HG02759 (cell line): ENCODE measurements at regions not wholly inside any gene's neighbourhood (a gene's known extent, or its start where the extent isn't known, plus 50 kb on each side); places are given as distances from the start of the nearest gene placed in this dataset.
"Not testable (repeated sequence)": the region's sequence is repeated elsewhere in the genome, so short reads cannot be mapped to it uniquely, and the experiment has no call there.

ENCODE experiments used
- ATAC-seq: cut with Tn5 transposase; IDR thresholded peaks from one replicate; pipeline ENCODE4 v1.9.1; 2021; ENCODE audit warnings: mild to moderate bottlenecking, moderate library complexity; ENCODE audit not compliant: unreplicated experiment

DNA sequence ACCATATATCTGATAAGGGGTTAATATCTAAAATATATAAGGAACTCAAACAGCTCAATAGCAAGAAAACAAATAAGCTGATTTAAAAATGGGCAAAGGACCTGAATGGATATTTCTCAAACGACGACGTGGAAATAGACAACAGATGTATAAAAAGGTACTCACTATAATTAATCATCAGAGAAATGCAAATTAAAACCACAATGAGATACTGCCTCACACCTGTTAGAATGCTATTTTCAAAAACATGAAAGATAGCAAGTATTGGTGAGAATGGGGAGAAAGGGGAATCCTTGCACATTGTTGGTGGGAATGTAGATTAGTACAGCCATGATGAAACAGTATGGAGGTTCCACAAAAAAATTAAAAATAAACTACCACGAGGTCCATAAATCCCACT, 163.2 kb downstream of the DKK1 start:
- ATAC-seq = no peak

DNA sequence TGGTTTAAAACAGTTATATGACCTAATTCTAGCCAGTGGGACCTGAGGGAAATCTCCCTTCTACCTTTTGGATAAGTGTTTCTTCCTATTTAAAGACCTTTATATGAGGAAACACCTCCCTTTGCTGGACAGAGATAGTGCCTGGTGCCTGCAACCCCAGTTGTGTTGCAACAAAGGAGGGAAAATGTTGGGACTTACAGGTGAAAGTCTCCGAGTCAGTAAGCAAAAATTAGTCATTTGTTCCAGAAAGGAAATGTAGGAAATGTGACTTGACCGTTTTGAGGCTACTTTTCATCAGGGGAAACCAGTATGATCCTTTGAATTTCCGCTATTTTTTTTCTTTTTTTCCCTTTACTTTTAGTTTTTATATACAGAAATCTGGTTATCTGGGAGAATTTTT, 165.5 kb downstream of the DKK1 start:
- no peak for ATAC-seq

DNA sequence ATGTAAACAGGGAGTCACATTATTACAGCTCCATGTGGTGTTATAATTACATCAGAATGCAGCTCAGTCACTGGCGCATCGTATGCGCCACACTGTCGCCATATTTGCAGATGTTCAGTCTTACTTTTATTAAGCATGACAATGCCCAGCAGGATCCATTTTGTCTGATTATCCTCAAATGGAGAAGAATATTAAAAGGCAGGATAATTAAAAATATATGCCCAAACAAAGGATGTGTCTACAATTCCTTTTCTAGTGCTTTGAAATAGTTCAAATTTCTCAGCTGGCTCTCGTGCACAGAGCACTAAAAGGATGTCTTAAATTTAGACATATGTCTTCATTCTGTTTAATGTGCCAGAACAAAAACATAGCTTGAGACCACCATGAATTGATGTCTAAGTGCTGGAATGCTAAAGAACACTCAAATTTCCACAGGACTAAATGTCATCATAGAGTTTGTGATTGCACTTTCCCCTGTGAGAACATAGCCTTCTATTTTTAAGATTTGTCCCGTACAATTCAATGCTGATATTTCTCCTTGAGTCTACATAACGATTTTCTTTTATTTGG, 168.0 kb downstream of the DKK1 start:
- no peak for ATAC-seq

DNA sequence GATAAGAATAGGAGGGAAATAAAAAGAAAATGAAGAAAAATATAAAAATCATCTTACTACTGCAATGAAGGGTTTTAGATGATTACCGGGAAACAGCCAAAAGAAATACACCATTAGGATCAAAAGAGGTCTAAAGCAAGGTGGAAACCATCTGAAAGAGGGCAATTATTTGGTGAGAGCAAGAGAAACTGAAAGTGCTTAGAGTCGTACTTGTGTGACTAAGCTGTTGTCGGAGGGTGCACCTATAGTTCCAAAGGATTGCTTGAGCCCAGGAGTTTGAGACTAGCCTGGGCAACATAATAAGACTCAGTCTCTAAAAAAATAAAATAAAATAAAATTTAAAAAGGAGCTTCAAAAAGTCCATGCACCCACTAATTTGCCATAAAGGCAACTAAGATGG, 169.5 kb downstream of the DKK1 start:
- peak; percentile 67 for ATAC-seq

DNA sequence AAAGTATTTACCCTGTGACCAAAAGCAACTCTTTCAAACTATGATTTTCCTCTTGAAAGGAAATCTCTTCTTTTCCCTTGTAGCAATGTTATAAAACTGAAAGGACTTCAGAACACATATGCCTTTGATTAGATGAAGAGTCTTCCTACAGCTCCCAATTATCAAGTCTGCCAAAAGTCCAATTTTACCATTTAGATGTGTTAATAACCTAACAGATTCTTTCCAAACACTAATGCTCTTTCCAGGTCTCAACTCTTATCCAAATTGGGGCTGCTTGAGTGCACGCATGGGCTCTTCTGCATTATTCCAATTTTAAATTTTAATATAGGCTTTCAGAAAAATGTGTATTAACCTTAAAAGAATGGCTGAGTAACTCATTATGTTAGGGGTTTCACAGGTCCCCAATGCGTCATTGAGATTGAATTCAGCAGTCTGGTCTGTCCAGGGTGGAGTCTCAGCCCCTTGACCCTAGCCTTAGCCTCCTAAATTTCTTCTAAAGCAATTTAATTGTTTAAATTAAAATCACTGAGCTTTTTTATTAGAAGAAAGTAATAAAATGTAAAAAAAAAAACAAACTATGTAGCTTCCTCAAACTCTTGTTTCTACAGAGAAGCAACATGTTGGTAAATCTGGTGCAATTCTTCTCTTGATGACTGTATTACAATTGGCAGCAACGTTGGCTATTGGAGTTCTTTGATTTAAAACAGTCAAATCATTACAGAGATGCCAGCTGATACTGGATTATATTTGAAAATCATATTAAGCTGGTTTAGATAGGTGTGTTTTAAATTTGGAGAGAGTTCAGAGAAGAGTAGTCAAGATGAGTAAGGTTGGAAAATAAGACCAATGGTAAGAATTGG, 170.4 kb downstream of the DKK1 start:
- no peak for ATAC-seq

DNA sequence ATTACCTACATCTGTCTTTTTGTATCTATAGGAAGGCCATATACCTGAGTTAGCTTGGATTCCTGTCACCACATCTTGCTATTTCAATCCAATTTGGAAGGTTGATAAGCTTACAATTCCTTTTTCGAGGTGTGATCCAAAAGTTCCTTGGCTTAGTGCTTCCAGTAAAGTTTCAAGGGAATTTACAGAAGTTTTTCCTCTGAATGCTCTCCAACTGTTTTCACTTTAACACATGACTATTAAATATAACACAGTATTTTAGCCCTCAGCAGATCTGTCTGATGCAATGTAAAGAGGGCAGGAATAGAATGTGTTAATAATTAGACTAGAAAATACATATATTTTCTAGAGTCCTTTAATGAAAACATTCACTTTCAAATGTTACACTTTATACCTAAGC, 171.4 kb downstream of the DKK1 start:
- ATAC-seq = no peak

DNA sequence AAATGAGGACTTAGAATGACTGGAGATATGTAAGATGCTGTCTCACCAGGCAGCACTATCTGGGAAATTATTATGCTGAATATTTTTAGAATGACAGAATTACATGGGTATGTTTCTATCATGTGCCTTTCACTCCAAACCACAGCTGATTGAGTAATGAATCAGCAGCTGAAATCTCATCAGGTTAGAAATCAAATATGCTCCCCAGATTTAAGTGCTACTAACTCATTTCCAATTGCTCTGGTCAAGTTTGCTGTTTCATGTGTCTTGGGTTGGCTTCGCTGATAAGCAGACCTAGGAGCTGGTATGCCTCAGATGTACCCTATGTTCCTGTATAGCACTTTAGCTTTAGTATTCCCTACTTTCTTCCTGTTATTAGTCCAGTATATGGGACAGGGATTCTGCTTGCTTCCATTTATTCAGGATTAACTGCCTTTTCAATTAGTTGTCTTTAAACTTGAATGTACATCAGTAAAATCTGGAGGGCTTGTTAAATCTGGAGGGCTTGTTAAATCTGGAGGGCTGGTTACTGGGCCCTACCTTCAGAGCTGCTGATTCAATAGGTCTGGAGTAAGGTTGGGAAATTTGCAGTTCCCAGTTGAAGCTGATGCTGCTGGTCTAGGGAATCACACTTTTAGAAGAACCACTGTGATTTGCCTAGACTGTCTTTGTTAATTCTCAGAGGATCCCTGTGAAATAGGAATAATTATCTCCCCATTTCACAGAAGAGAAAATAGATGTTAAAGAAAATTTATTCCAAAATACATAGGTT, 172.9 kb downstream of the DKK1 start:
- ATAC-seq = no peak

DNA sequence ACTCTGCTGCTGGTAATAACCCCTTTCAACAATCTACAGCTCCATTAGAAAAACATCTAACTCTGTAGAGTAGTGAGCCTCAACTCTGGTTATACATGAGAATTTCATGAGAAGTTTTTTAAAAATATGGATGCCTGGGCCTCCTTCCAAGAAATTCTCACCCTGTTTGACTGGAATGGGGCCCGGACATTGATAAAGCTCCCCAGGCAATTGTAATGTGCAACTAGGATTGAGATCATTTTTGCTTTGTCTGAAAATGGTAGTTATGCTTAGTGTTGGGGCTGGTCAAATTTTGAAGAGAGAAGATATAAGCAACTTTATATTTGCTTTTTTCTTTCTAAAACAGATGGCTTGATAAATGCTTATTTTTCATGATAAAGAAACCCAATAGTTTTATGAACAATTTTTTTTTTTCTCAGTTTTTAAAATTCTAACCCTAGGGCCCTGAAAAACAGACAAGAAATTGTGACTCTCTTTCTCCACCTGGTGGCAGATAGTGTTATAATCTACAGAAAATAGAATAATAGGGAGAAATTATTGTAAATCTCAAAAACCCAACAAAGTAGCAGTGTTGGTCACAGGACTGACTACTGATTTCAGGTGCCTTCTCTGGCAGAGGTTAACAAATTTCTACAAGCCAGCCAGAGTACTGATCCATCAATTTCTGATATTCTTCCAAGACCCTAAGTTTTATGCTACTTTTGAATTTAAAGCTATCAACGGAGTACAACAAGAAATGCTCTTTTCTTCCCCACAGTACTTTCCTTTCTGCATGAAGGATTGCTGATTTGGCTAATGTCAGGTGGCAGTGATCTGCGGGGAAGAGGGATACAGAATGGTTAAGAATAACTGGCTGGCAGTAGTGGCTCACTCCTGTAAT, 174.8 kb downstream of the DKK1 start:
- no peak for ATAC-seq

DNA sequence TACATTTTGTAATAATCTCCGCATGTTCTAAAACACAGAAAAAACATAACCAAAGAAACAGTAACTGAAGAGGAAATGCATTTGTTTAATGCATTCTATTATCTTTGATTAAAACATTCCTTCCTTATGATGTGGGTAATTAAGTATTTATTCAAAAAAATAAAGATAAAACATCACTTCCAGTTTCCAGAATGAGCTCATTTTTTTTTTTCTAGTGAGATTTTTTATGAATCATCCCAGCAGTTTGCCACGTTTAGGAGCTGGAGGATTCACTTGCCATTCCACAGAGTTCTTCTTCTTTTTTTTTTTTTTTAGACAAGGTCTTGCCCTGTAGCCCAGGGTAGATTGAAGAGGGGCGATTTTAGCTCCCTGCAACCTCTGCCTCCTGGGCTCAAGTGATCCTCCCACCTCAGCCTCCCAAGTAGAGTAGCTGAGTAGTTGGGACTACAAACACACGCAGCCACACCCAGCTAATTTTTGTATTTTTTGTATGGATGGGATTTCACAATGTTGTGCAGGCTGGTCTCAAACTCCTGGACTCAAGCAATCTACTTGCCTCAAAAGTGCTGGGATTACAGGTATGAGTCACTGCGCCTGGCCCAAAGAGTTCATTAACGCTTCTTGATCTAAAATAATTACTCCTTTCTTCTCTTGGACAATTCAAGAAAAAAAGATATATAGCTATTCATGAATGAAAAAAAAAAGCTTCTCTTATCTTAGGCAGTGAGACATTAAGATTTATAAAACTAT, 177.3 kb downstream of the DKK1 start:
- no peak for ATAC-seq

DNA sequence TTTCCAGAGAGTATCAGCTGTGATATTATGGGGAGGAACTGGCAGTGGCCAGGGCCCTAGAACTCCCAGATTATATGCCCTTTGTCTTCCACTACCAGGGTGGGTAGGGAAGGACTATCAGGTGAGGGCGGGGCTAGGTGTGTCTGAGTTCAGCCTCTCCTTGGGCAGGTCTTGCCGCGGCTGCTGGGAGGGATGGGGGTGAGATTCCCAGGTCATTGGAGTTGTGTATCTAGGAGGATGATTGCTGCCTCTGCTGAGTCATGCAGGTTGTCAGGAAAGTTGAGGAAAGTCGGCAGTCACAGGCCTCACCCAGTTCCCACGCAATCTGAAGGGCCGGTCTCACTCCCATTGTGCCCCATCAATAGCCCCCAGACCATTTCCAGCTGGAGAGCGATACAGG, 185.2 kb downstream of the DKK1 start:
- ATAC-seq = no peak

DNA sequence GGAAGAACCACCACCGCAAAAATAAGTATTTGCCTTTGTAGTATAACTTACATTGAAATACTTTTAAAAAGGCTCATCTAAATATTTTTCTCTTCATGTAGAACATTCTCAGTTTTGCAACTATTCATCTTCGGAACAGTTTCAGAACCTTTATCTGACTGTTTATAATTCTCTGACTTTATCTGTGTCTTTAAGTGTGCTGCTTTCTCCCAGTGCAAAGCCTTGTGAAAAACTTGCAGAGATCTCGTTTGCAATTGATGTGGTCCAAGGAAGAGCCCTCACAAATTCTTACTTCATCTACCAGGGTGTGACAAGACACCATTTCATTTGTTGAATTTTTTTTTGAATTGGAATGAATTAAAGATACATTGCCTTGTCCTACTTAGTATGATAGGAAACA, 186.4 kb downstream of the DKK1 start:
- no peak for ATAC-seq

DNA sequence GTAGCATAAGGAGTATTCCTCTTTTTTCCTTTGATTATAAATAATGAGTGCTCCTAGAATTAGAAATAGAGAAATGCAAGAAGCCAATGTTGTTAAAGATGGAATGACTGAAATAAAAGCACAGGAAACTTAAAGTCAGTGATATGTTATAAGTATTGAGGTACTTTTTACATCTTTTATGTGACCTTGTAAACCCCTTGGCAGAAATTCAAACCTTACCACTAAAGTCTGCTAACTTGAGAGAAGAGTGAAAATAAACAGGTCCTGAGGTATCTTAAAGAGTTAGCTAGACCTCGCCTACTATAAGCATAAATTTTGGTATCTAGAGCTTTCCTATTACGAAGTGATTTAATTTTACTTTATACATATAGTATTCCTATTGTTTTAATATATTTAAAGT, 188.2 kb downstream of the DKK1 start:
- no peak for ATAC-seq

DNA sequence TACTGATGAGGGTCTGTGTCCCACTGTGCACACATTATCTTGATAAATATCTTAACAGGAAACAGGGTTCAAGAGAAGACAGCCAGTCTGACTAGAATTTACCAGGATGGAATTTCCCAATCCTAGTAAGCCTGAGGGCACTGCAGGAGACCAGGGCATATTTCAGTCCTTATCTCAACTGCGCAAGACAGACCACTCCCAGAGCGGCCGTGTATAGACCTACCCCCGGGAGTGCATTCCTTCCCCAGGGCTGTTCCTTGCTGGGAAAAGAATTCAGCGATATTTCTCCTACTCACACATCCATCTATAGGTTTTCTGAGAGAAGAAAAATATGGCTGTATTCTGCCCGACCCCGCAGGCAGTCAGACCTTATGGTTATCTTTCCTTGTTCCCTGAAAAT, 191.3 kb downstream of the DKK1 start:
- not testable (repeated sequence) for ATAC-seq

DNA sequence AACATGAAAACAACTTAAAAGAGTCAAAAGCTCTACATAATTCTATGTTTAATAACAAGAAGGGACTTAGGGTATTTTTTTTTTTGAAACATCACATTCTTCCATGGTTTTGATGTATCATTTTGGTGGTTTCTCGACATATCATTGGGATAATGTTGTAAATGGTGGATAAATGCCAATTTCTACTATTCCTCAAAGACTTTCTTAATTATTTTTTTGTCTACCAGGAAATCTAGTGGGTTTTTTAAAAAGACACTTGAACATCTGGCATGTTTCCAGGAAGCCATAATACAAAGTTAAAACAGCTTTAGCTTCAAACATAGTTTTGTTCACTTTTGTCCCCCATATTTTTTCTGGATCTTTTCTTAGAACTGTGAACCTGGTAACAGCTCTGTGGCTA, 200.4 kb downstream of the DKK1 start:
- no peak for ATAC-seq

DNA sequence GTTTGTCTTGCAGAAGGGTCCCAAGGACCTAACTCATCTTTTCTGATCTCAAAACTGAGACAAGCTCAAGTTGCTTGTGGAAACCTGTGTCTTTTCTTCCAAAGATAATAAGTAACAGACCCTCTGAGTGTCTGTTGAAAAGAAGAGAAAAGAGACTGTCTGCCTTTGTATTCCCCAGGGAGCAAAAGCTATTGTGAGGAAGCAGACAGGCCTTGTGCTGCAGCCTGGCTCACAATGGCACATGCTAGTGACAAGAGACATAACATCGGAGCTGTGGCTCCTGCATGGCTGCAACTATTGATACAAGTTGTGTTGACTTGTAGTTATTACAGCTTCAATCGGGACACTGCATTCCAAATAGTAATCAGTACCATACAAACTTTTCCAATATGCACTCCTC, 202.9 kb downstream of the DKK1 start:
- ATAC-seq = no peak

DNA sequence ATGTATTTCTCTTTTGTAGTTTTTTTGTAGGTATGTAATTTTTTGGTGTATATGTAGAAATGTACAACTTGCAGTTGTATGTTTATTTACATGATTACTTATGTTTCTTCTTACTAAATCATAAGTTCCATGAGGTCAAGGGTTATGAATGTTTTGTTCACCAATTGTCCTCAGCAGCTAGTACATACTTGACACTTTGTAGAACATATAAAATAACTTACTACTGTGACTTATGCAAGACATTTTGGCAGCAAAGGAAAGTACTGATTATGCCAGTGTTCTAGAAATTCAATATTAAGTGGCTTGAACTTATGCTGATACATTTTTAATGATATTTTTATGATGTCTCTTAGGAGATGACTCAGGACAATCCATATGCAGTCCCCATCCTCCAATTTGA, 209.6 kb downstream of the DKK1 start:
- no peak for ATAC-seq

DNA sequence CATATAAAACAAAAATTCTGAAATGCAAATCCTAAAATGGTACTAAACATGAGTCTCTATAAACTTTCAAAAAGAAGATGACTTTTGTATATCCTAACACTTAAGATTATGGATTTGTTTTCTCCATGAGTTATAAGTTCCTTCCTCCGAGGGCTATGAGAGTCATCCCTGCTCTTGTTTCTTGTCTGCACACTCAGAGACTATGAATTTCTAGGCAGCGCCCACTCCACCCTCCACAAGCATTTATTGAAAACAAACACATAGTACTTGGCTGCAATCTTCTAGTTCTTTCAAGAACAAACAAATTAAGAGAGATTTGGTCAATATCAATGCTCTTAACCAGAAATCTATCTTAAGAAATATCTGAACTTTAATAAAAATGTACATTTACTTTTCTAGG, 211.7 kb downstream of the DKK1 start:
- ATAC-seq = no peak

DNA sequence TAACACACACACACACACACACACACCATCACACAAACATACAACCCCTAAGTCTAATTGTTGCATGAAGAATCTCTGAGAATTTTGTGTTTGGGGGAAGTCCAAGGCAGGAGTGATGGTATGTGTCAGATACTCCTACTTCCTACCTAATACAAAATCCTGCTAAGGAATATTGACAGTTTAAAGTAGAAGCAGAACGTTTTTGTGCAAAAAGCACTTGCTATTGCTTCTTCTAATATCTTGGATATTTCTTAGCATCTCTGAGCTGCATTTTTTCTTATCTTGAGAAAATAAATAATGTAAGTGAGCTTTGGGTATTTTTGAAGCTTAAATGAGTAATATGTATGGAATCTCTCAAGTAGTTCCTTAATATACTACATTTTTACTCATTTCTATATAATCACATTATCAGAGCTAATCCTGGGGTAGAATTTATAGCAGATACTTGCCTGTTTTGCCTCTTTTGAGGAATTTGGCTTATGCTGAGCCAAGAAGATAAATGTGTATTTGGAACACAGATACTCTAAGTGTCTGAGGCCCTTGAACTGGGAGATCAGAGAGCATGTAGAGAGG, 212.3 kb downstream of the DKK1 start:
- no peak for ATAC-seq

DNA sequence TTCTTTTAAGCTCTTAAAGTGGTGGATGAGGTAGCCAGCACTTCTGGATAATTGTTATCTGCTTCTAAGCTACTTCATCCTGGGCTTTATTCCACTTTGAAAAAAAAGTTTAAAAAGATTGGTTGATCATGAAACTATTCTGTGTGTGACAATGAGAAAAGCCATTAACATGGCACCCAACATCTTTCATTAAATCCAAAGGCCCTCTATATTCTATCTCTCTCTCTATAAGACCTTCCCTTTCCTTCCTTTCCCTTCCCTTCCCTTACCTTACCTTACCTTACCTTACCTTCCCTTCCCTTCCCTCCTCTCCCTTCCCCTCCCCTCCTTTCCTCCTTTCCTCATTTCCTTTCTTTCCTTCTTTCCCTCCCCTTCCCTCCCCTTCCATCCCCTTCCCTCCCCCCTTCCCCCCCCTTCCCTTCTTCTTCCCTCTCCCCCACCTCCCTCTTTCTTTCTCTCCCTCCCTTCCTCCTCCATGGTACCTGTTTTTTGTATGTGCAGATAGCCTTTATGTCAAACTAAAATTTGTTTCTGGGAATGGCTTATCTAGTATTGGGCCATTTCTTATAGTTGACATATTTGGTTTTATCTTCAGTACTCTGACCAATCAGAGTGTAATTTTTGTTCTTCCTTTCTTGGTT, 218.7 kb downstream of the DKK1 start:
- no peak for ATAC-seq

DNA sequence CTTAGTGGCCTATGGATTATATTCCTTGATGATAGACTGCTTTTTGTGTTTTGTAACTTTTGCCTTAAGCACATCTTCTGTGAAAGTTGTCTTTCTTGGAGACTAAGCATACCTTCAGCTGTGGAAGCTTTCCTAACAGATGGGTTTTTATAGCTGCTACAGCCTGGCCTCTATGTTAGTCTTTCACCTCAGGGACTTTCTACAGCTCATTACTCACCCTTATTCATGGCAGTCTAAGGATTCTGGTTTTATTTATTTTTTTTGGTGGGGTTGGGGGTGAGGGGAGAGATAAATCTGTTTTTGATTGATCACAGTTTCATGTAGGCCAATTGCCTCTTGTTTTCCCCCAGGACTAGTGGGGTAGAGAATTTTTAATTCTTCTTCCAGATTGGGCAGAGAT, 219.9 kb downstream of the DKK1 start:
- no peak for ATAC-seq
